HG02642 (cell line): ENCODE measurements at regions not wholly inside any gene's neighbourhood (a gene's known extent, or its start where the extent isn't known, plus 50 kb on each side); places are given as distances from the start of the nearest gene placed in this dataset.

Source experiments
- ATAC-seq: cut with Tn5 transposase; IDR thresholded peaks from one replicate; pipeline ENCODE4 v1.9.1; 2021; ENCODE audit warnings: mild to moderate bottlenecking; ENCODE audit not compliant: unreplicated experiment, poor library complexity

- ATAC-seq = no peak
Measured at GRCh38 chr6:137933696-137934095, 66.6 kb downstream of the TNFAIP3 start.

GRCh38 chr6:137936798-137937197 lies 69.7 kb downstream of the TNFAIP3 start:
- no peak for ATAC-seq

GRCh38 chr6:137937834-137938233 lies 70.8 kb downstream of the TNFAIP3 start:
- ATAC-seq = no peak

GRCh38 chr6:137938770-137939379 lies 71.8 kb downstream of the TNFAIP3 start:
- ATAC-seq = no peak

- no peak for ATAC-seq
Measured at GRCh38 chr6:137941995-137942394, 74.9 kb downstream of the TNFAIP3 start.

- no peak for ATAC-seq
Measured at GRCh38 chr6:137942736-137943135, 75.7 kb downstream of the TNFAIP3 start.

- ATAC-seq = peak; percentile 23
Measured at GRCh38 chr6:137944381-137944780, 77.3 kb downstream of the TNFAIP3 start.

GRCh38 chr6:137944793-137945498 lies 77.9 kb downstream of the TNFAIP3 start:
- peak; percentile 42 for ATAC-seq

- ATAC-seq = peak; percentile 50
Measured at GRCh38 chr6:137949686-137950390, 82.8 kb downstream of the TNFAIP3 start.

- peak; percentile 44 for ATAC-seq
Measured at GRCh38 chr6:137950581-137950980, 83.5 kb downstream of the TNFAIP3 start.

GRCh38 chr6:137951064-137951597 lies 84.1 kb downstream of the TNFAIP3 start:
- ATAC-seq = peak; percentile 66

- no peak for ATAC-seq
Measured at GRCh38 chr6:137952247-137952646, 85.2 kb downstream of the TNFAIP3 start.

GRCh38 chr6:137953761-137954160 lies 86.7 kb downstream of the TNFAIP3 start:
- ATAC-seq = no peak

GRCh38 chr6:137954253-137954652 lies 87.2 kb downstream of the TNFAIP3 start:
- ATAC-seq = no peak

- ATAC-seq = no peak
Measured at GRCh38 chr6:137956098-137956488, 89.0 kb downstream of the TNFAIP3 start.

- ATAC-seq = no peak
Measured at GRCh38 chr6:137957471-137957870, 90.4 kb downstream of the TNFAIP3 start.

GRCh38 chr6:137958811-137959565 lies 91.9 kb downstream of the TNFAIP3 start:
- ATAC-seq = no peak

- ATAC-seq = no peak
Measured at GRCh38 chr6:137962725-137963124, 95.7 kb downstream of the TNFAIP3 start.

GRCh38 chr6:137964876-137965275 lies 97.8 kb downstream of the TNFAIP3 start:
- ATAC-seq = no peak

GRCh38 chr6:137967689-137968454 lies 100.8 kb downstream of the TNFAIP3 start:
- ATAC-seq = no peak
